DMS 273 (cell line): ENCODE measurements at regions not wholly inside any gene's neighbourhood (a gene's known extent, or its start where the extent isn't known, plus 50 kb on each side); places are given as distances from the start of the nearest gene placed in this dataset.
"Not testable (repeated sequence)": the region's sequence is repeated elsewhere in the genome, so short reads cannot be mapped to it uniquely, and the experiment has no call there.

Experiments used
- DNase-seq: peaks from one replicate; lab custom pipeline; 2025; ENCODE audit not compliant: unreplicated experiment; lab: John Stamatoyannopoulos, UW

DNA sequence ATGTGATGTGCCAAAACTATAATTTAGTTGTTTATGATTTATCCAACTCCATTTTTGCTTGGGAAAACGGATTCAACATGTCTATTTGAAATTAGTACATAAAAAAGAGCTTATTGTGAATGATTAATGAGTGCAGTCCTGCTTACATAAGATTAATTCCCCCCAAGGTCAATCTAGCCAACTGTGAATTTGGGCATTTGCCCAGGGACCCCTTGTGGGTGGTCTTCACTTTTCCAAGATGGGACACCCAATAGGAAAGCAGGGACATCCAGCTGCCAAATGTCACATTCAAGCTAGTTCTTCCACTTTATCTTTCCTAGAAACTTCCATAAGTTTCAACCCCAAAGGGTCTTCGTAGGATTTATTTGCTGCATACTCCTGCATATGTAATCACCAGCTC is 362.4 kb upstream of the PKN2 start:
- DNase-seq, result no peak

DNA sequence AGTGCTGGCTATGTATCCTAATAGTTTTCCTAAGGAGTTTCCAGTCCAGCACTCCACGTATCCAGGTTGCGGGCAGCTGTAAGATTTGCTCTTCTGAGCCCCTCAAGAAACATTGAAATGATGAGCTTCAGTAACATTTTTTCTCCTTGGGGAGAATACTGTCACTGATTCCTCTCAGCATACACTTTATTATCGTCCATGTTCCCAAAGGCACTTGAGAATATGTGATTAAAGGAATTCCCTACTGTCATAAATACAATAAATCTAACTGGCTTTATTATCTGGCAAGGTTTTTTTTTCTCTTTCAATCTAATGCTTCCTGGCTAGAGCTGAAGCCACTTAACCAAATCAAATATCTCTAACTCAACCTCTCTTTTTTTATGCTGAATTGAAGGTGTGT is 359.2 kb upstream of the PKN2 start:
- DNase-seq, result no peak

GRCh38 chr1:88327391-88328267 is 356.4 kb upstream of the PKN2 start:
- no peak for DNase-seq

DNA sequence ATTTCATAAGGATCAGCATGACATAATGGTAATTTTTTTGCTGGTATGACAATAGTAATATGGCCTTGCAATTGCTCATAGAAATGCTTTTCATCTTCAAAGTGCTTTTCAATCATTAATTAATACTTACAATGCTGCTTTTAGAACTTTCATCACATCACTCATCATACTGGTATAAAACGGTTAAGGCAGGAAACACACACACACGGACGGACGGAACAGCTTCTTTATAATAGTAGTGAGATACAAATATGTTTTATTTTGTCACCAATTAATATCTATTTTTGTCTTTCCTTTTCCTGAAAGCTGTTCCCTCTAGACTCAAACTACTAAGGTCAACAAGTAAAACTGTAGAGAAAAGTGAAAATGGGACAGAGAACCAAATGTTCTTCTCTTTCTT is 353.9 kb upstream of the PKN2 start:
- no peak for DNase-seq

DNA sequence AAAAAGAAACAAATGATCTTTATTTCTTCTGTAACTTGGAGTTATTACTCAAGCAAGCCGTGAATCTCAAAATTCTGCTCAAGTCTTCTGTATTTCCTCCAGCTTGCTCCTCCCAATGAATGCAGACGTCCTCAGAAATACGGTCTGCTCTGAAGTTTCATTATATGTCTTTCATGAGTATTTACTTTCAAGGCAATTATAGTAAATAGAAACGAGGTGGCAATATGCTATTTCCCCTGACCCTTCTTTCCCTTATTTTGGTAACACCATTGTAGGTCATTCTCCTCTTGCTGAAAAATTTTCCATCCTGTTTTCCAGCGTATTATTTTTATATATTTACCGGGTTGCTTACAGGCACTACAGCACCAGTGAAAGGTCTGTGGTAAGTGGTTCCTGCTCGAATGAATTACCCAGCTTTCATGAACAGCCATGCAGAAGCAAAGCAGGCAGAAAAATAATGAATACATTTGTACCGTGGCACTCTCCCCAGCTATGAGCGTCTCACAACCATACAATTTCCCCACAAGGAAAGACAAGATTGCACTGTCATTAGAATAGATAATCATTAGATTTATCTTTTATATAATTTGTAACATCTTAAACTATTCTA is 350.9 kb upstream of the PKN2 start:
- DNase-seq, result no peak

- no peak for DNase-seq
These were observed 342.6 kb upstream of the PKN2 start for GRCh38 chr1:88341447-88341846.

GRCh38 chr1:88342081-88342480 is 342.0 kb upstream of the PKN2 start:
- not testable (repeated sequence) for DNase-seq

GRCh38 chr1:88350648-88351047 is 333.4 kb upstream of the PKN2 start:
- DNase-seq, result peak; percentile 54

DNA sequence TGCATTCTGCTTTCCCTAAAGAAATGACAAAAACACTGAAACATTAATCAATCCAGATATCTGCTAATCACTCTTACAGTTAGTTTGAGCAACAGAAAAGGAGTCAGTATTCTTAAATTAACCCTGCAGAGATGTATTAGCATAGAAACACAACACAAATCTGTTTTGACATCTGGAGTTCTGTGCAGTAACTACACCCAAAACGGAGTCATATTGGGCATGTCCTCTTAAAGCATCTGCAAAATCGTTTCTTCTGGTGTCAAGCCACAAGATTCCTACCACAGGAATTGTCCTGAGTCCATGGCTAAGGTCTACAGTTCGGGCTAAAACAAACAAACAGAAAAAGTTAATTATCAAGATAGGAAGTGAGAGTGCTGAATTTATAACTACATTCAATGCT is 332.1 kb upstream of the PKN2 start:
- DNase-seq, result no peak

DNA sequence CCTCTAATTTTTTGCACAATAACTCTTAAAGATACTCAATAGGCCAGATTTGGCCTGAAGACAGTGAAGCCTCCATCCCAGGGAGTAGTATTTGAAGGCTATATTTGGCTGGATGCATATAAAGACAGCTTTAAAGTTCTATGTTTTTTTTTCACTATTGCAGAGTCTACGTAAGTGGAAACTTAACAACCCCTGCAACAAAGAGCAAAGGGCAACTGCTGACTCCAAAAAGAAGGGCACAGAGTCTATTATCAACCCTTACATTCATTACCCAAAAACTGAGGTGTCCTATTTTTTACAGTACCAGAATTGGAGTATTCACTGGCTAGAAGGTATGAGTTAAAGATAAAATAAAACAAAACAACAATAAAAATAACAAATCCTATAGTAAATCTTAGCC is 329.8 kb upstream of the PKN2 start:
- no peak for DNase-seq

GRCh38 chr1:88357729-88358128 is 326.3 kb upstream of the PKN2 start:
- no peak for DNase-seq

DNA sequence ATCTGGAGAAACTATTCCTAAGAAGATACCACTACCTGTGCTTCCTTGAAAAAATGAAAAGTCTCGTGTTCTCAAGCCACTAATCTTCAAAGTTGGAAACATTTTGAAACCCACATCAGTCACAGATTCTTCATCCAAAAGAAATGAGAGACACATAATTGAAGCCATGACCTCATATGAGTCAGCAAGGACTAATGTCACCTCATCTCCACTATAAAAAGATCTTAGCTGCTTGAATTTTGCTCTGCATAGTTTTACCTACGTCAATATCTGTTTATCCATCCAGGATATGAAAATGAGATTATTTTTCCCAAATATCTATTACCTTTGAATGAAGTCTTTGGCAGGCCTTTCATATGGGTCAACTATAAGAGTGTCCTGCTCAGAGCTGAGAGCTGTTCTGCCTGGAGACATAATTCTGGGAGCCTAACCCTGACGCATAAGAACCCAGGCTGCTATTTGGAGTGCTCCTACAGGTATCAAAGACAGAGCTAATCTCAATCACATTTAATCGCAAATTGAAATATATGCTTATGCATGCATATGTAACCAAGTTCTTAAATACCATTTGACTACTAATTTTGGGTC is 312.5 kb upstream of the PKN2 start:
- no peak for DNase-seq

DNA sequence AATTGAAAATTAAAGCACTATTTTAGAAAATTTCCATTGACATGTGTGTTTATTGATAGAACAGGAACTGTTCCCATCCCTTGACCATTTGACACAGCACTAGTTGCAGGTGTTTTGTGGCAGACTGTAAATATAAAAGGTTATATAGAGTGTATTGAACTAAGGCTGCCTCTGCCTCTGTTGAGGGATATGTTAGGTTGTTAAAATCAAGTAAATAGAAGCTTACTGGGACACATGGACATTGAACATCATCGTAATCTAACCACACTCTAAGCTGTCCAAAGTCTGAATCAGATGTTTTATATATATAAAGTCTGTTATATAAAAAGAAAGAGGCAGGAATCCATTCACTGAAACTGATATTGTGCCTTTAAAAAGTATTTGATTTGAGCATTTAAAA is 308.1 kb upstream of the PKN2 start:
- DNase-seq, result no peak

DNA sequence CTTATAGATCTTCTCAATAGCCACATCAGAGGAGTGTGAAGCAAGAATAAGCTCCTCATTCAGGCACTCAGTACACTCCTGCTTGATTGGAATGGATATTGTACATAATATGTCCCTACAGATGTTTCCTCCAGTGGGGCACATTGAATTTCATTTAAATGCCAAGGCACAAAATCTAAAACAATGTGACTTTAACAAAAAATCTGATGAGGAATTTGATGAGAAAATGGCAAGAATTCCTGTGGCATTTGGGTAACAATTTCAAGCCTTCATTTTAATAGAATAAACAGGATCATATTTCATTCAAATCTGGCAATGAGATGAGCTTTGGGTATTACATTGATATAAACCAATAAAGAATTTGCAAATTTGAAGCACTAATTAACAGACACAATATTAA is 307.7 kb upstream of the PKN2 start:
- DNase-seq, result no peak

DNA sequence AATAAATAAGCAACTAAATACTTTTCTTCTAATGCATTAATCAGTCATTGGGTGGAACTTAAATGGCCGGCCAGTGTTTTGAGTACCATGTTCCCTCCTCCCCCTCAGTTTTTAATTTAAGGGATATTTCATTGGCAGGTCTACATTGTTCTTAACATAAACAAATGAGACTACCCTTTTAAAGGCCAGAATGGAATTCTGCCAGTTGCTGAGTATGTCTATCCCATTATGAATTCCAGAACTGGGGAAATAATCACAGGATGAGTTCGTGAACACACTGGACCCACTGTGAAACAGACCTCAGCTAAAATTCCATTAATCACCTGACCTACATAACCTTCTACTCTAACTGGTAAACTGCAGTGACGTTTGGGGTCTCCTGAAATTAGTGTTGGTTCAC is 305.5 kb upstream of the PKN2 start:
- DNase-seq, result no peak

- DNase-seq, result no peak
These were observed 289.1 kb upstream of the PKN2 start for GRCh38 chr1:88394958-88395357.

DNA sequence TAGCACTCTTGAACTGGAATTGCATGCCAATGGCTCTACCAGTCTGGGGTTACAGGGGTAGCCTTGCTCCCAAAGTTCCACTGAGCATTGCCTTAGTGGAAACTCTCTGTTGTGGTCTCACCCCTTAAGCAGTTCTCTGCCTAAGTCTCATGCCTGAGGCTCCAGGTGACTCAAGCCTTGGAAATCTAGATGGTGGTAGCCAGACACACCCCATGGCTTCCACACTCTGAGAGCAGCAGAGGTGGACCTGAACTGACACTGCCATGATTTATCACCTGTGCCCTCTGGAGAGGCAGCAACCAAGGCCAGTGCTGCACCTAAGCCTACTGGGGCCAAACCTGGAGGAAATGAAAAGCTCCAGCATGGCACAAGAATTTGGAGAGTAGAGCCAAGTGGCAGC is 285.7 kb upstream of the PKN2 start:
- DNase-seq, result no peak

- DNase-seq, result no peak
These were observed 284.4 kb upstream of the PKN2 start for GRCh38 chr1:88399690-88400089.

DNA sequence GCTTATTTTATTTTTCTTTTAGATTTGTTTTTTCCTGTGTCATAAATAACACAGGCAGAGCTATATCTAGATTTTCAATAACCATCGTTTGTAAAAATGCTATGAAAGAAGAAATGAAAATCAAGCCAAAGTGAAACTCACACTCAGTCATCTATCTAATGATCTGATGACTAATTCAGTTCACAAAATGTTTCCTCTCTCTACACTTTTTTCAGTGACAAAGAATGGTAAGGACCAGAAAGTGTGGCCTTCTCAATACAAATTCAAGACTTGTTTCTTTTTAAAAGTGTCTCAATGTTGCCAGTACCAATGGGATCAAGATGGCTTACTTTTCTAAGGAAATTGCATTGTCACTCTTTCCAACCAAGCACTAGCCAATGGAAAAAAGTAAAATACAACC is 282.8 kb upstream of the PKN2 start:
- no peak for DNase-seq

DNA sequence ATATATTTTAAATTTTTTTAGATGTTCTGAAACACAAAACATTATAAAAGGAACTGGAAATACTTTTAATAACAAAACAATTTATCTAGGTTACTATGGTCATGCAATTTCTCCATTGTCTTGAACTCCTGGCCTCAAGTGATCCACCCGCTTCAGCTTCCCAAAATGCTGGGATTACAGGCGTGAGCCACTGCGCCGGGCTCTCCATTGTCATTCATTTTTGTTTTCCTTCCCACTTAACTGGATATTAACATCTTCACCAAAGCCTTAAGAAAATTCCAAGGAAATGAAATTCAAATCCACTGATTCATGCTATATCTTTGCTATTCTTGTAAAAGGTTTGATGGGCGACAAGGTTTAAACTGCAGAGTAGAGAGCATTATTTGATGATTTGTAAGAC is 279.5 kb upstream of the PKN2 start:
- DNase-seq, result no peak

DNA sequence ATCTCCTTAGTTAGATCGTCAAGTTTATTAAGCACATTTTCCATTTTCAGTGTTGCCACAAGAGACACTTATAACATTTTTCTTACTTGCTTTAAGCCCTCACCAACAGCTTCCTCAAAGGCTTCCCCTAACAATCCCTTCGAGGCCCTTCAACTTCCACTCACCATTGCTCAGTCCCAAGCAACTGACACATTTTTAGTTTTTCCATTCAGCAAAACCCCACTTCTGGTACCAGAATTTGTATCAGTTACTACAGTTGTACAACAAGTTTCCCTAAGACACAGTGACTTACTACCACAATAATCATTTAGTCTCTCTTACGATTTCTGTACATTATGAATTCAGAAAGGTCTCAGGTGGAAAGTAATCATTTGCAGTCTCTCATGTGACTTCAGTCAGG is 276.8 kb upstream of the PKN2 start:
- no peak for DNase-seq

DNA sequence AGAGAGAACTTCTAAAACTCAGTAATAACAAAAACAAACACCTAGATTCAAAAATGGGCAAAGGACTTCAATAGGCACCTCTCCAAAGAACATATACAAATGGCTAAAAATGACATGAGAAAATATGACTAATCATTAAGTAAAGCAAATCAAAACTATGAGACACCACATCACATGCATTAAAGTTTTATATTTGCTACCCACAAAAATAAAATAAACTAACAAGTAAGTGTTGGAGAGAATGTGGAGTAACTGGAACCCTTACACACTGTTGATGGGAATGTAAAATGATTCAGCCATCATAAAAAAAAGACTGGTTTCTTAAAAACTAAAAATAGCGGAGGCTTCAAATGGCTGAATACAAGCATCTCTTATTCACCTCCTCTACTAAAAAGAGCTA is 262.1 kb upstream of the PKN2 start:
- DNase-seq, result no peak
